PC-9 (cell line): ENCODE measurements at regions not wholly inside any gene's neighbourhood (a gene's known extent, or its start where the extent isn't known, plus 50 kb on each side); places are given as distances from the start of the nearest gene placed in this dataset.

Source experiments
- BruUV-seq: library from RNA; stranded (reverse); fragments of 400-500 nt; replicated peaks from 2 replicates; lab custom pipeline; 2021; lab: Mats Ljungman, UMichigan
- CTCF ChIA-PET: fragments of 300-600 bp; sonication (Branson Sonifier 250); formaldehyde crosslinking; loops from one replicate; lab custom pipeline; 2022; ENCODE audit warnings: antibody characterized with exemption; lab: Charles Lee
- POLR2A ChIA-PET: fragments of 300-600 bp; sonication (Branson Sonifier 250); formaldehyde crosslinking; loops from one replicate; lab custom pipeline; 2022; ENCODE audit warnings: antibody characterized with exemption; ENCODE audit not compliant: unreplicated experiment; lab: Charles Lee
- DNase-seq, 2 experiments: peaks; one replicate each; pipeline versions ENCODE4 v3.0.0 to v3.0.0-alpha.2; 2015 to 2022; ENCODE audit warnings: mixed read lengths in 1 of 2
- H2AFZ ChIP-seq: fragments of 200-600 bp; sonication (generic); 2 replicates; pipeline ENCODE4 v1.8.1; 2017; ENCODE audit warnings: antibody characterized with exemption
- H3F3A ChIP-seq: fragments of 200-600 bp; sonication (generic); 2 replicates; pipeline ENCODE4 v1.8.1; 2017; ENCODE audit warnings: antibody characterized with exemption, mild to moderate bottlenecking, low read depth; ENCODE audit not compliant: insufficient read depth
- H3K27ac ChIP-seq: fragments of 200-600 bp; sonication (generic); 2 replicates; pipeline ENCODE4 v1.6.1; 2016; ENCODE audit warnings: mixed run types
- H3K27me3 ChIP-seq: fragments of 200-600 bp; sonication (generic); 2 replicates; pipeline ENCODE4 v1.6.1; 2016; ENCODE audit warnings: low read depth, mixed run types; ENCODE audit not compliant: insufficient read depth
- H3K36me3 ChIP-seq: fragments of 200-600 bp; sonication (generic); 2 replicates; pipeline ENCODE4 v1.6.1; 2016; ENCODE audit warnings: low read depth, mixed run types
- H3K4me1 ChIP-seq: fragments of 200-600 bp; sonication (generic); replicated peaks from 2 replicates; pipeline ENCODE4 v1.6.1; 2016; ENCODE audit warnings: mixed run types; ENCODE audit not compliant: insufficient read depth
- H3K4me2 ChIP-seq: fragments of 200-600 bp; sonication (generic); 2 replicates; pipeline ENCODE4 v1.6.1; 2017; ENCODE audit warnings: mixed run types
- H3K4me3 ChIP-seq: fragments of 200-600 bp; sonication (generic); 2 replicates; pipeline ENCODE4 v1.6.1; 2016; ENCODE audit warnings: mixed run types
- H3K79me2 ChIP-seq: fragments of 200-600 bp; sonication (generic); 2 replicates; pipeline ENCODE4 v1.6.1; 2017; ENCODE audit warnings: low read depth, mixed run types
- H3K9me2 ChIP-seq: fragments of 200-600 bp; sonication (generic); 2 replicates; pipeline ENCODE4 v1.8.1; 2017; ENCODE audit warnings: mild to moderate bottlenecking; ENCODE audit not compliant: insufficient read depth
- H3K9me3 ChIP-seq: fragments of 200-600 bp; sonication (generic); 2 replicates; pipeline ENCODE4 v1.8.1; 2016; ENCODE audit warnings: low read depth; ENCODE audit not compliant: insufficient read depth
- H4K20me1 ChIP-seq: fragments of 200-600 bp; sonication (generic); 2 replicates; pipeline ENCODE4 v1.8.1; 2017; ENCODE audit not compliant: insufficient read depth
- CTCF ChIP-seq: fragments of 200-600 bp; sonication (generic); conservative IDR thresholded peaks from 2 replicates; pipeline ENCODE4 v1.6.1; 2017; ENCODE audit warnings: mixed run types, antibody characterized with exemption, mild to moderate bottlenecking, moderate library complexity
- EZH2 ChIP-seq: fragments of 200-600 bp; sonication (generic); IDR thresholded peaks from 2 replicates; pipeline ENCODE4 v1.8.0; 2017; ENCODE audit warnings: antibody characterized with exemption, low read depth
- intact Hi-C: fragments of 100-400 bp; cut with micrococcal nuclease; formaldehyde crosslinking; loops from one replicate; pipeline ENCODE4 v1.10.0; 2022; ENCODE audit not compliant: unreplicated experiment

- Histone ChIP-seq H3F3A (no peaks in the 10 kb centered on the region), H3K4me2 (no peak overlapping the region), H3K36me3 (no peaks in the 10 kb centered on the region), H3K79me2 (no peaks in the 10 kb centered on the region), H2AFZ (no peak overlapping the region), H3K4me3 (no peak overlapping the region), H4K20me1 (no peaks in the 10 kb centered on the region), H3K4me1 (no peaks in the 10 kb centered on the region), H3K27me3 (peaks cover 90% of the 10 kb centered on the region), H3K9me2 (no peaks in the 10 kb centered on the region), H3K27ac (no peak overlapping the region), H3K9me3 (no peaks in the 10 kb centered on the region)
- DNase-seq, result no peak
- intact Hi-C loops, result no loop called here
- CTCF ChIA-PET, result no interaction called here
- POLR2A ChIA-PET, result no interaction called here
- BruUV-seq, result no TSS peak
- TF ChIP-seq CTCF (no peak), EZH2 (no peak)
Measured at GRCh38 chr9:89723469-89724100, 118.8 kb downstream of the GADD45G start.

GRCh38 chr9:89724659-89725058 is 119.8 kb downstream of the GADD45G start:
- POLR2A ChIA-PET, result no interaction called here
- CTCF ChIA-PET, result no interaction called here
- H3F3A ChIP-seq, result no peaks in the 10 kb centered on the region
- no peaks in the 10 kb centered on the region for H3K4me1 ChIP-seq
- H3K9me2 ChIP-seq, result no peaks in the 10 kb centered on the region
- no peak for DNase-seq
- intact Hi-C loops, result no loop called here
- no peaks in the 10 kb centered on the region for H4K20me1 ChIP-seq
- H3K36me3 ChIP-seq, result no peaks in the 10 kb centered on the region
- H3K27ac ChIP-seq, result no peak overlapping the region
- no TSS peak for BruUV-seq
- no peak overlapping the region for H3K4me3 ChIP-seq
- no peak for TF ChIP-seq EZH2
- TF ChIP-seq CTCF, result no peak
- H3K4me2 ChIP-seq, result no peak overlapping the region
- H3K9me3 ChIP-seq, result no peaks in the 10 kb centered on the region
- H3K79me2 ChIP-seq, result no peaks in the 10 kb centered on the region
- H2AFZ ChIP-seq, result no peak overlapping the region
- H3K27me3 ChIP-seq, result peaks cover 86% of the 10 kb centered on the region

- no peaks in the 10 kb centered on the region for H3K79me2 ChIP-seq
- H3K4me3 ChIP-seq, result no peak overlapping the region
- TF ChIP-seq CTCF (no peak), EZH2 (no peak)
- no peaks in the 10 kb centered on the region for H4K20me1 ChIP-seq
- DNase-seq, result no peak
- peaks cover 80% of the 10 kb centered on the region for H3K27me3 ChIP-seq
- no peaks in the 10 kb centered on the region for H3K36me3 ChIP-seq
- intact Hi-C loops, result no loop called here
- ChIA-PET POLR2A (interaction anchor here (0.6 kb wide), 1 partner anchor 414 kb away, joined by 3 read pairs; no protein-coding TSS in a partner anchor), CTCF (no interaction called here)
- no peak overlapping the region for H2AFZ ChIP-seq
- H3K4me2 ChIP-seq, result no peak overlapping the region
- H3K9me3 ChIP-seq, result no peaks in the 10 kb centered on the region
- no peak overlapping the region for H3K27ac ChIP-seq
- no peaks in the 10 kb centered on the region for H3F3A ChIP-seq
- no peaks in the 10 kb centered on the region for H3K4me1 ChIP-seq
- no TSS peak for BruUV-seq
- no peaks in the 10 kb centered on the region for H3K9me2 ChIP-seq
Measured at GRCh38 chr9:89725271-89725670, 120.5 kb downstream of the GADD45G start.
